ENCODE measurements at regions not wholly inside any gene's neighbourhood (a gene's known extent, or its start where the extent isn't known, plus 50 kb on each side); places are given as distances from the start of the nearest gene placed in this dataset.

DNA sequence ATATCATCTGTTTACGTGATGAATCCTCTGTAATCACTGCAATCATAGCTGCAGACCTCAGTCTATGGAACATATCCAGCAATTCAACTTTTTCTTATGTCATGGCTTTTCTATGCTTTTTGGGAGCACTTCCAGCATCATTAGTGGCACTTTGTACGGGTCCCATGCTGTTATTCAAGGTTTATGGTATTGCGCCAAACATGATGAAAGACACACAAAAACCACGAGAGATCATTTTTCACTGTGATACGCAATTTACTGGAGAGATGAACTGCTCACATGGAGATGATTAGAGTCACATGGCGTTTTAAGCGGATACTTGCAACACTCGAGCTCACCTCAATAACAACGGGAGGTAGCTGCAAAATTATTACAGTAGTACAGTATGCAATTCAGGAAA is 2101.7 kb upstream of the PCDH20 start:
- TF ChIP-seq, protein P1, sequence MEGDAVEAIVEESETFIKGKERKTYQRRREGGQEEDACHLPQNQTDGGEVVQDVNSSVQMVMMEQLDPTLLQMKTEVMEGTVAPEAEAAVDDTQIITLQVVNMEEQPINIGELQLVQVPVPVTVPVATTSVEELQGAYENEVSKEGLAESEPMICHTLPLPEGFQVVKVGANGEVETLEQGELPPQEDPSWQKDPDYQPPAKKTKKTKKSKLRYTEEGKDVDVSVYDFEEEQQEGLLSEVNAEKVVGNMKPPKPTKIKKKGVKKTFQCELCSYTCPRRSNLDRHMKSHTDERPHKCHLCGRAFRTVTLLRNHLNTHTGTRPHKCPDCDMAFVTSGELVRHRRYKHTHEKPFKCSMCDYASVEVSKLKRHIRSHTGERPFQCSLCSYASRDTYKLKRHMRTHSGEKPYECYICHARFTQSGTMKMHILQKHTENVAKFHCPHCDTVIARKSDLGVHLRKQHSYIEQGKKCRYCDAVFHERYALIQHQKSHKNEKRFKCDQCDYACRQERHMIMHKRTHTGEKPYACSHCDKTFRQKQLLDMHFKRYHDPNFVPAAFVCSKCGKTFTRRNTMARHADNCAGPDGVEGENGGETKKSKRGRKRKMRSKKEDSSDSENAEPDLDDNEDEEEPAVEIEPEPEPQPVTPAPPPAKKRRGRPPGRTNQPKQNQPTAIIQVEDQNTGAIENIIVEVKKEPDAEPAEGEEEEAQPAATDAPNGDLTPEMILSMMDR (IDR thresholded peaks at IDR 0.05; ENCODE audit: low read depth, low read length, poor library complexity, severe bottlenecking) = no peak
- no peak for TF ChIP-seq EZH2phosphoT487 (IDR thresholded peaks at IDR 0.05; ENCODE audit: borderline replicate concordance, low read length)
